Mesendoderm (in vitro differentiated cells): ENCODE measurements at regions not wholly inside any gene's neighbourhood (a gene's known extent, or its start where the extent isn't known, plus 50 kb on each side); places are given as distances from the start of the nearest gene placed in this dataset.
"Not testable (repeated sequence)": the region's sequence is repeated elsewhere in the genome, so short reads cannot be mapped to it uniquely, and the experiment has no call there.

Source experiments
- DNase-seq: peaks from one replicate; pipeline ENCODE4 v3.0.0; 2013
- H2AK5ac ChIP-seq: 2 replicates; pipeline ENCODE4 v1.6.1; 2013; ENCODE audit warnings: low read length, inconsistent platforms
- H2BK120ac ChIP-seq: 2 replicates; pipeline ENCODE4 v1.6.1; 2013; ENCODE audit warnings: low read depth, mild to moderate bottlenecking, low read length, moderate library complexity, mixed read lengths
- H2BK15ac ChIP-seq: replicated peaks from 2 replicates; pipeline ENCODE4 v1.6.1; 2013; ENCODE audit warnings: low read depth, mild to moderate bottlenecking, moderate library complexity
- H2BK5ac ChIP-seq: 2 replicates; pipeline ENCODE4 v1.6.1; 2013; ENCODE audit warnings: low read length, inconsistent platforms
- H3K18ac ChIP-seq: 2 replicates; pipeline ENCODE4 v1.6.1; 2013; ENCODE audit warnings: mild to moderate bottlenecking, low read length, mixed read lengths
- H3K23ac ChIP-seq: one replicate; pipeline ENCODE4 v1.6.1; 2013; ENCODE audit warnings: low read length
- H3K27ac ChIP-seq: 2 replicates; pipeline ENCODE4 v1.5.1; 2013; ENCODE audit warnings: low read depth, mild to moderate bottlenecking, inconsistent platforms, low read length, moderate library complexity
- H3K27me3 ChIP-seq: 2 replicates; pipeline ENCODE4 v1.6.1; 2013; ENCODE audit warnings: low read length, control low read depth, mild to moderate bottlenecking, inconsistent platforms; ENCODE audit not compliant: insufficient read depth, poor library complexity
- H3K36me3 ChIP-seq: 2 replicates; pipeline ENCODE4 v1.6.1; 2013; ENCODE audit warnings: low read length, inconsistent platforms; ENCODE audit not compliant: control insufficient read depth, insufficient read depth
- H3K4ac ChIP-seq: one replicate; pipeline ENCODE4 v1.6.1; 2013; ENCODE audit warnings: low read depth, mild to moderate bottlenecking, low read length, moderate library complexity
- H3K4me1 ChIP-seq: 2 replicates; pipeline ENCODE4 v1.6.1; 2013; ENCODE audit warnings: low read depth, low read length, inconsistent platforms; ENCODE audit not compliant: control insufficient read depth
- H3K4me2 ChIP-seq: 2 replicates; pipeline ENCODE4 v1.6.1; 2013; ENCODE audit warnings: low read length
- H3K4me3 ChIP-seq: 2 replicates; pipeline ENCODE4 v1.5.1; 2013; ENCODE audit warnings: mild to moderate bottlenecking, low read length
- H3K56ac ChIP-seq: one replicate; pipeline ENCODE4 v1.6.1; 2013; ENCODE audit warnings: low read length
- H3K79me1 ChIP-seq: 2 replicates; pipeline ENCODE4 v1.6.1; 2013; ENCODE audit warnings: low read length, inconsistent platforms
- H3K79me2 ChIP-seq: 2 replicates; pipeline ENCODE4 v1.6.1; 2013; ENCODE audit warnings: mild to moderate bottlenecking, low read length; ENCODE audit not compliant: control insufficient read depth, insufficient read depth
- H3K9ac ChIP-seq: 2 replicates; pipeline ENCODE4 v1.6.1; 2013; ENCODE audit warnings: low read length, inconsistent platforms
- H4K5ac ChIP-seq: one replicate; pipeline ENCODE4 v1.6.1; 2013; ENCODE audit warnings: low read length
- H4K8ac ChIP-seq: one replicate; pipeline ENCODE4 v1.6.1; 2013; ENCODE audit warnings: low read depth, mild to moderate bottlenecking, control low read depth, low read length, moderate library complexity
- WGBS: extraction: QIAGEN DNeasy Blood & Tissue Kit; methylation state at CpG from one replicate; pipeline ENCODE4 v1.1.7; 2013; ENCODE audit warnings: low lambda C conversion rate, missing lambda C conversion rate; ENCODE audit not compliant: insufficient coverage; ENCODE audit errors: extremely low coverage; 5-methylcytosine and 5-hydroxymethylcytosine counted together

DNA sequence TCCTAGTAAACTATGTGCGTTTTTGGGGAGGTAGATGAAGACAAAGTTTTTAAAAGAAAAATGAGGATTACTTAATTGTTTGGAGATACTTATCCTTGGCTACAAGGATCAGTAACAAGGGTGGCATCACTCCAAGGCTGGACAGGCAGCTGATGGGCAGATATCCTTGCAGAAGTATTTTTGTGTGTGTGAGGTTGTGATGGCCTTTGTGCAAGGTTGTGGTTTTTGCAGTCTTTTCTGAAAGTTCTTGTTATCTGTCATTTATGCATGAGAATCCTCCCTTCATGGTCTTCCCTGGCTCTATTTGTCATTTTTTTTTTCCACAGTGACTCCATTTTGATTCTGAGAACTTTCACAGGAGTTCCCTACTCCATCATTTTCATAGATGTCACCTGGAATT is 96.0 kb upstream of the C1GALT1C1 start:
- no peak overlapping the region for H2BK120ac ChIP-seq
- no peak overlapping the region for H3K4ac ChIP-seq
- H3K18ac ChIP-seq, result no peak overlapping the region
- H3K27me3 ChIP-seq, result no peaks in the 10 kb centered on the region
- H2AK5ac ChIP-seq, result no peak overlapping the region
- H2BK15ac ChIP-seq, result no peak overlapping the region
- H2BK5ac ChIP-seq, result no peak overlapping the region
- H3K79me2 ChIP-seq, result no peaks in the 10 kb centered on the region
- no peak overlapping the region for H4K5ac ChIP-seq
- no peaks in the 10 kb centered on the region for H3K79me1 ChIP-seq
- no peak overlapping the region for H3K4me2 ChIP-seq
- H4K8ac ChIP-seq, result no peak overlapping the region
- H3K9ac ChIP-seq, result no peak overlapping the region
- H3K27ac ChIP-seq, result no peak overlapping the region
- no peak overlapping the region for H3K4me3 ChIP-seq
- no peaks in the 10 kb centered on the region for H3K4me1 ChIP-seq
- H3K23ac ChIP-seq, result no peak overlapping the region
- H3K56ac ChIP-seq, result no peak overlapping the region
- no peak for DNase-seq
- no peaks in the 10 kb centered on the region for H3K36me3 ChIP-seq
- no CpG with 5 or more reads among the region's 1 CpG for WGBS

GRCh38 chrX:120719622-120720021 is 89.8 kb upstream of the C1GALT1C1 start:
- no peak overlapping the region for H2BK120ac ChIP-seq
- no CpG with 5 or more reads among the region's 2 CpGs for WGBS

DNA sequence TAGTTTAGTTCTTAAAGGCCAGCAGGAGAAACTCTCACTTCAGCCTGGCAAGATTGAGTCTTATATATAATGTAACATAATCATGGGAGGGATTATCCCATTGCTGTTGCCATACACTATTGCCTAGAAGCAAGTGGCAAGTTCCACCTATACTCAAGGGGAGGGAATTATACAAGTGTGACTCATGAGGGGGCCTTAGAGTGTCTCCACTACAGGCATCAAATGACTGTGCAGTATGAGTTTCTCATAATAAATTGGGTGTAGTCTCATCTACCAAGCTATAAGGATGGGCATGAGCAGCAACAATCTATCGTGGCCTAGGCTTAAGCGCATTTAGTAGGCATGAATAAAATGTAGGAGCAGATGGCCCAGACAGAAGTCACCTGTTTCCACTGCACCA is 89.1 kb upstream of the C1GALT1C1 start:
- Histone ChIP-seq H3K18ac (no peak overlapping the region), H3K27ac (no peak overlapping the region), H3K4me3 (no peak overlapping the region), H3K4me1 (no peaks in the 10 kb centered on the region), H4K8ac (no peak overlapping the region), H4K5ac (no peak overlapping the region), H3K79me2 (no peaks in the 10 kb centered on the region), H3K27me3 (no peaks in the 10 kb centered on the region), H3K4me2 (no peak overlapping the region), H2AK5ac (no peak overlapping the region), H2BK15ac (no peak overlapping the region), H3K4ac (no peak overlapping the region), H3K56ac (no peak overlapping the region), H3K36me3 (no peaks in the 10 kb centered on the region), H2BK5ac (no peak overlapping the region), H2BK120ac (no peak overlapping the region), H3K79me1 (no peaks in the 10 kb centered on the region), H3K9ac (no peak overlapping the region), H3K23ac (no peak overlapping the region)
- DNase-seq, result no peak
- no CpG with 5 or more reads among the region's 2 CpGs for WGBS

More at GRCh38 chrX:120719622-120720021, 89.8 kb upstream of the C1GALT1C1 start:
- Histone ChIP-seq H3K79me2 (no peaks in the 10 kb centered on the region), H4K8ac (no peak overlapping the region), H3K23ac (no peak overlapping the region), H3K27ac (no peak overlapping the region), H2BK15ac (no peak overlapping the region), H2BK5ac (no peak overlapping the region), H3K18ac (no peak overlapping the region), H3K4ac (no peak overlapping the region), H3K4me2 (no peak overlapping the region), H4K5ac (no peak overlapping the region), H3K4me3 (no peak overlapping the region), H3K27me3 (no peaks in the 10 kb centered on the region), H3K9ac (no peak overlapping the region), H3K56ac (no peak overlapping the region), H3K4me1 (no peaks in the 10 kb centered on the region), H2AK5ac (no peak overlapping the region), H3K36me3 (no peaks in the 10 kb centered on the region), H3K79me1 (no peaks in the 10 kb centered on the region)
- DNase-seq, result no peak

DNA sequence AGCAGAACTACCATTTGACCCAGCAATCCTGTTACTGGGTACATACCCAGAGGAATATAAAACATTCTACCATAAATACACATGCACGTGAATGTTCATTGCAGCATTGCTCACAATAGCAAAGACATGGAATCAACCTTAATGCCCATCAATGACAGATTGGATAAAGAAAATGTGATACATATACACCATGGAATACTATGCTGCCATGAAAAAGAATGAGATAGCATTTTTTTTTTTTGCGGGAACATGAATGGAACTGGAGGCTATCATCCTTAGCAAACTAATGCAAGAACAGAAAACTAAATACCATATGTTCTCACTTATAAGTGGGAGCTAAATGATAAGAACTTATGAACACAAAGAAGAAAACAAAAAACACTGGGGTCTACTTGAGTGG is 72.5 kb upstream of the C1GALT1C1 start:
- whole genome bisulfite sequencing, result no CpG with 5 or more reads among the region's 2 CpGs
- DNase-seq, H3K79me1 ChIP-seq, H3K56ac ChIP-seq, H3K4me2 ChIP-seq, H3K79me2 ChIP-seq, H3K27ac ChIP-seq, H3K4me3 ChIP-seq, H3K4ac ChIP-seq, H2BK5ac ChIP-seq, H3K23ac ChIP-seq, H2BK120ac ChIP-seq, H2BK15ac ChIP-seq, H3K4me1 ChIP-seq, H2AK5ac ChIP-seq, H4K5ac ChIP-seq, H3K9ac ChIP-seq, H4K8ac ChIP-seq, H3K18ac ChIP-seq, H3K27me3 ChIP-seq, H3K36me3 ChIP-seq: not testable (repeated sequence)

GRCh38 chrX:120697053-120697452 is 67.2 kb upstream of the C1GALT1C1 start:
- Histone ChIP-seq H3K79me2 (no peaks in the 10 kb centered on the region), H3K27ac (no peak overlapping the region), H3K18ac (no peak overlapping the region), H2BK120ac (no peak overlapping the region), H3K4ac (no peak overlapping the region), H3K4me1 (no peaks in the 10 kb centered on the region), H2BK5ac (no peak overlapping the region), H3K9ac (no peak overlapping the region), H2BK15ac (no peak overlapping the region), H3K56ac (no peak overlapping the region), H3K4me2 (no peak overlapping the region), H3K23ac (no peak overlapping the region), H4K5ac (no peak overlapping the region), H3K4me3 (no peak overlapping the region), H3K27me3 (no peaks in the 10 kb centered on the region), H3K36me3 (no peaks in the 10 kb centered on the region), H3K79me1 (no peaks in the 10 kb centered on the region), H4K8ac (no peak overlapping the region), H2AK5ac (no peak overlapping the region)
- DNase-seq, result no peak

DNA sequence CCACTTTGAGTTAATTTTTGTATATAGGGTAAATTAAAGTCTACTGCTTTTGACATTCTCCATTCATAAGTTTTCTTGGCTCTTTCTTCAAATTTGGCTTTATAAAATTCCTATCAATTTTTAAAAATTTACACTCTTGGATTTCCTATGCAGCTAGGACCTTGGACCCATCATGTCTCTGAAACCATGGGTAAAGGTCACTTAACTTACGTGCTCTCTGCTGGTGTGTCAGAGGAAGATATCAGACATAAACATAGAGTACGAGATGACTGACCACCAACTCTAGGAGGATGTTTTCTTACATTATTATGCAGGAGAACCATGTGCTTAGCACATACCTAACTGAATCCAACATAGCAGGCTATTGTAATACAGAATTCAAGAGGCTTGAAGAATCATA is 62.5 kb upstream of the C1GALT1C1 start:
- no peak overlapping the region for H3K18ac ChIP-seq
- H3K36me3 ChIP-seq, result no peaks in the 10 kb centered on the region
- no peak overlapping the region for H3K9ac ChIP-seq
- H3K56ac ChIP-seq, result no peak overlapping the region
- no peak overlapping the region for H3K27ac ChIP-seq
- H3K4me1 ChIP-seq, result no peaks in the 10 kb centered on the region
- no peaks in the 10 kb centered on the region for H3K79me2 ChIP-seq
- H3K23ac ChIP-seq, result no peak overlapping the region
- no peak overlapping the region for H4K8ac ChIP-seq
- H2AK5ac ChIP-seq, result no peak overlapping the region
- no peak overlapping the region for H3K4me3 ChIP-seq
- no peak overlapping the region for H2BK15ac ChIP-seq
- no peak overlapping the region for H4K5ac ChIP-seq
- no peak overlapping the region for H3K4ac ChIP-seq
- no peak overlapping the region for H2BK120ac ChIP-seq
- no peaks in the 10 kb centered on the region for H3K79me1 ChIP-seq
- H3K27me3 ChIP-seq, result no peaks in the 10 kb centered on the region
- no peak overlapping the region for H2BK5ac ChIP-seq
- no CpG with 5 or more reads among the region's 2 CpGs for WGBS
- no peak overlapping the region for H3K4me2 ChIP-seq
- no peak for DNase-seq
